GM12878 (cell line): ENCODE measurements at regions not wholly inside any gene's neighbourhood (a gene's known extent, or its start where the extent isn't known, plus 50 kb on each side); places are given as distances from the start of the nearest gene placed in this dataset.

ENCODE experiments used
- ATAC-seq: fragments of 200-7000 bp; cut with Tn5 transposase; 3 replicates; pipeline ENCODE4 v1.9.1; 2020; ENCODE audit warnings: mild to moderate bottlenecking, moderate library complexity
- BruUV-seq: library from RNA; stranded (reverse); fragments of 400-500 nt; replicated peaks from 2 replicates; lab custom pipeline; 2021; lab: Mats Ljungman, UMichigan
- CTCF ChIA-PET: fragments of 300-600 bp; sonication (Branson Sonifier 250); formaldehyde crosslinking; extraction: SDS; loops from one replicate; lab custom pipeline; 2021; ENCODE audit warnings: inconsistent platforms; lab: Yijun Ruan, JAX
- POLR2A ChIA-PET: fragments of 350-600 bp; formaldehyde crosslinking; extraction: SDS; loops from one replicate; lab custom pipeline; 2021; ENCODE audit warnings: inconsistent platforms; lab: Charles Lee
- RAD21 ChIA-PET: fragments of 300-600 bp; sonication (Branson Sonifier 250); formaldehyde crosslinking; loops from one replicate; lab custom pipeline; 2023; ENCODE audit warnings: antibody characterized with exemption; ENCODE audit not compliant: unreplicated experiment; lab: Charles Lee
- SMC1A ChIA-PET: fragments of 300-600 bp; sonication (Branson Sonifier 250); formaldehyde crosslinking; loops from one replicate; lab custom pipeline; 2023; ENCODE audit not compliant: unreplicated experiment, uncharacterized antibody; lab: Charles Lee
- DNase-seq: peaks from one replicate; pipeline ENCODE4 v3.0.0-alpha.2; 2011; ENCODE audit warnings: low read depth, low spot score
- FAIRE-seq: peaks from 3 replicates; lab custom pipeline; 2011; peaks lifted over from hg19 to GRCh38; lab: Jason Lieb, UNC
- H2AFZ ChIP-seq: 2 replicates; pipeline ENCODE4 v1.6.0; 2011; ENCODE audit warnings: low read depth, low read length, control low read depth; ENCODE audit not compliant: control insufficient read depth
- H3K27ac ChIP-seq: 2 replicates; pipeline ENCODE4 v1.5.1; 2011; ENCODE audit warnings: control low read depth; ENCODE audit not compliant: control insufficient read depth, insufficient read depth
- H3K27me3 ChIP-seq, 2 experiments: replicated peaks in 1 of 2; 2 replicates each; pipeline versions ENCODE4 v1.6.0 to v1.6.1; 2011; ENCODE audit warnings: low read length in 1 of 2; ENCODE audit not compliant: control insufficient read depth in 2 of 2, insufficient read depth in 2 of 2
- H3K36me3 ChIP-seq, 2 experiments: 2 replicates each; pipeline ENCODE4 v1.5.1; 2011; ENCODE audit warnings: low read length in 1 of 2; ENCODE audit not compliant: control insufficient read depth in 2 of 2, insufficient read depth in 2 of 2
- H3K4me1 ChIP-seq: 2 replicates; pipeline ENCODE4 v1.6.1; 2011; ENCODE audit warnings: mild to moderate bottlenecking, low read length, moderate library complexity, mixed read lengths; ENCODE audit not compliant: control insufficient read depth, insufficient read depth
- H3K4me2 ChIP-seq: 2 replicates; pipeline ENCODE4 v1.6.0; 2011; ENCODE audit warnings: control low read depth; ENCODE audit not compliant: control insufficient read depth, insufficient read depth
- H3K4me3 ChIP-seq: fragments of 200-600 bp; sonication (generic); 2 replicates; pipeline ENCODE4 v1.5.1; 2016
- H3K79me2 ChIP-seq: 2 replicates; pipeline ENCODE4 v1.6.0; 2011; ENCODE audit warnings: low read length; ENCODE audit not compliant: control insufficient read depth, insufficient read depth
- H3K9ac ChIP-seq: 2 replicates; pipeline ENCODE4 v1.8.0; 2011; ENCODE audit warnings: low read length, control low read depth, mixed read lengths; ENCODE audit not compliant: control insufficient read depth, insufficient read depth
- H3K9me3 ChIP-seq: replicated peaks from 3 replicates; pipeline ENCODE4 v1.5.1; 2011; ENCODE audit warnings: mild to moderate bottlenecking, low read length; ENCODE audit not compliant: control insufficient read depth, insufficient read depth
- H4K20me1 ChIP-seq: 2 replicates; pipeline ENCODE4 v1.6.0; 2011; ENCODE audit not compliant: control insufficient read depth, insufficient read depth
- CBX3 ChIP-seq: fragments of 200-600 bp; sonication (generic); IDR thresholded peaks from 2 replicates; pipeline ENCODE4 v1.6.1; 2016; ENCODE audit warnings: low read depth, borderline replicate concordance
- CBX5 ChIP-seq: sonication (generic); IDR thresholded peaks from 2 replicates; pipeline ENCODE4 v1.6.1; 2016; ENCODE audit warnings: low read depth, moderate library complexity, mild to moderate bottlenecking, inconsistent platforms
- EED ChIP-seq: sonication (generic); IDR thresholded peaks from 2 replicates; pipeline ENCODE4 v1.6.1; 2016; ENCODE audit warnings: antibody characterized with exemption, low read depth
- ETV6 ChIP-seq, 2 experiments: fragments of 450-650 bp in 1 of 2; IDR thresholded peaks in 1 of 2; conservative IDR thresholded peaks in 1 of 2; 2 replicates each; pipeline ENCODE4 v1.6.1; 2014; ENCODE audit warnings: antibody characterized with exemption in 1 of 2, borderline replicate concordance in 1 of 2, low read depth in 1 of 2, mild to moderate bottlenecking in 1 of 2, moderate library complexity in 1 of 2
- GABPA ChIP-seq: IDR thresholded peaks from 2 replicates; pipeline ENCODE4 v1.6.1; 2014; ENCODE audit warnings: antibody characterized with exemption, low read depth, mild to moderate bottlenecking, inconsistent platforms
- HDAC2 ChIP-seq: fragments of 200-600 bp; sonication (generic); IDR thresholded peaks from 2 replicates; pipeline ENCODE4 v1.6.1; 2017
- HDGF ChIP-seq: fragments of 450-650 bp; IDR thresholded peaks from 2 replicates; pipeline ENCODE4 v1.6.1; 2016; ENCODE audit warnings: antibody characterized with exemption
- JUNB ChIP-seq: IDR thresholded peaks from 2 replicates; pipeline ENCODE4 v1.6.1; 2016; ENCODE audit warnings: antibody characterized with exemption, mild to moderate bottlenecking
- KLF5 ChIP-seq: fragments of 450-650 bp; IDR thresholded peaks from 2 replicates; pipeline ENCODE4 v1.6.1; 2014; ENCODE audit warnings: mild to moderate bottlenecking; ENCODE audit not compliant: partially characterized antibody
- NBN ChIP-seq: fragments of 450-650 bp; IDR thresholded peaks from 2 replicates; pipeline ENCODE4 v1.6.1; 2016
- ZNF217 ChIP-seq: fragments of 450-650 bp; IDR thresholded peaks from 2 replicates; pipeline ENCODE4 v1.6.1; 2017; ENCODE audit warnings: antibody characterized with exemption, mild to moderate bottlenecking
- WGBS: methylation state at CpG from one replicate; pipeline ENCODE4 v1.1.6; 2016; ENCODE audit warnings: low lambda C conversion rate; ENCODE audit not compliant: insufficient replicate concordance, insufficient coverage; ENCODE audit errors: missing lambda C conversion rate; 5-methylcytosine and 5-hydroxymethylcytosine counted together
- in situ Hi-C: fragments of 300-500 bp; cut with MboI; formaldehyde crosslinking; loops from 9 replicates; pipeline ENCODE4 v1.14.3; 2018; ENCODE audit warnings: mixed read lengths
- intact Hi-C: fragments of 100-400 bp; cut with micrococcal nuclease; formaldehyde crosslinking; loops from one replicate; pipeline ENCODE4 v1.14.2; 2022; ENCODE audit not compliant: unreplicated experiment
- TF ChIP-seq, protein P1 (sequence below): fragments of 450-650 bp; IDR thresholded peaks from 2 replicates; pipeline ENCODE4 v1.6.1; 2016; ENCODE audit warnings: mild to moderate bottlenecking
- TF ChIP-seq, protein P2 (sequence below): fragments of 450-650 bp; IDR thresholded peaks from 2 replicates; pipeline ENCODE4 v1.6.1; 2017; ENCODE audit warnings: low read depth, mild to moderate bottlenecking, moderate library complexity
- TF ChIP-seq, protein P3 (sequence below): IDR thresholded peaks from 2 replicates; pipeline ENCODE4 v1.6.1; 2012; ENCODE audit warnings: improper control_type of control experiment, low read depth, low read length; ENCODE audit not compliant: insufficient replicate concordance
- TF ChIP-seq, protein P4 (sequence below): fragments of 450-650 bp; formaldehyde crosslinking; IDR thresholded peaks from 2 replicates; pipeline ENCODE4 v1.4.0; 2022; ENCODE audit warnings: mild to moderate bottlenecking, moderate library complexity

DNA sequence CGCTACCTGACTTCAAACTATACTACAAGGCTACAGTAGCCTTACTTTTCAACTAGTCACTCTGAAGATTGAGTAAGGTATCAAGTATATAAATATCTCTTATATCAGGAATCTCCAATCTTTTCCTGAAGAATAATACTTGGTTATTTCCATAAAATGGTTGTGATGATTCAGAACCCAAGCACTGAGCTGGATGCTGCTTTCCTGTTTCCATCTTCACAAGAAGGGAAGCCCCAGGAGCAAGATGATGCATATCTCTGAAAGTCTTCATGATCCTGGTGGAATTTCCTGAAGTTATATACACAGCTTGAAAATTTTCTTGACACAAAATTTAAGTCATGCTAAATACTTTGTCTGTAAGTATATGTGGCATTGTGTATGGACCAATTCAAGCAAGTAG, 243.9 kb upstream of the TANK start:
- no peak for FAIRE-seq
- H3K79me2 ChIP-seq: no peaks in the 10 kb centered on the region
- H4K20me1 ChIP-seq: no peaks in the 10 kb centered on the region
- in situ Hi-C loops (no loop called here), intact Hi-C loops (no loop called here)
- H3K9ac ChIP-seq: no peak overlapping the region
- no peak overlapping the region for H3K4me2 ChIP-seq
- ChIA-PET SMC1A (no interaction called here), RAD21 (no interaction called here), CTCF (interaction anchor here (3.6 kb wide), 1 partner anchor 147 kb away, joined by 12 read pairs; no protein-coding TSS in a partner anchor), POLR2A (no interaction called here)
- H3K4me3 ChIP-seq: no peak overlapping the region
- DNase-seq: no peak
- 0% methylated on average over 1 of the region's 1 CpG for WGBS
- no TSS peak for BruUV-seq
- ATAC-seq: no peak
- no peaks in the 10 kb centered on the region for H3K9me3 ChIP-seq
- H3K4me1 ChIP-seq: no peaks in the 10 kb centered on the region
- H3K27me3 ChIP-seq: peaks cover 0 to 4% of the 10 kb centered on the region in 2 experiments; a peak in 2 of 4 replicates
- H3K27ac ChIP-seq: no peak overlapping the region
- no peak overlapping the region for H2AFZ ChIP-seq
- H3K36me3 ChIP-seq: no peaks in the 10 kb centered on the region
- TF ChIP-seq, protein P1, sequence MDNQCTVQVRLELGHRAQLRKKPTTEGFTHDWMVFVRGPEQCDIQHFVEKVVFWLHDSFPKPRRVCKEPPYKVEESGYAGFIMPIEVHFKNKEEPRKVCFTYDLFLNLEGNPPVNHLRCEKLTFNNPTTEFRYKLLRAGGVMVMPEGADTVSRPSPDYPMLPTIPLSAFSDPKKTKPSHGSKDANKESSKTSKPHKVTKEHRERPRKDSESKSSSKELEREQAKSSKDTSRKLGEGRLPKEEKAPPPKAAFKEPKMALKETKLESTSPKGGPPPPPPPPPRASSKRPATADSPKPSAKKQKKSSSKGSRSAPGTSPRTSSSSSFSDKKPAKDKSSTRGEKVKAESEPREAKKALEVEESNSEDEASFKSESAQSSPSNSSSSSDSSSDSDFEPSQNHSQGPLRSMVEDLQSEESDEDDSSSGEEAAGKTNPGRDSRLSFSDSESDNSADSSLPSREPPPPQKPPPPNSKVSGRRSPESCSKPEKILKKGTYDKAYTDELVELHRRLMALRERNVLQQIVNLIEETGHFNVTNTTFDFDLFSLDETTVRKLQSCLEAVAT: no peak
- TF ChIP-seq, protein P2, sequence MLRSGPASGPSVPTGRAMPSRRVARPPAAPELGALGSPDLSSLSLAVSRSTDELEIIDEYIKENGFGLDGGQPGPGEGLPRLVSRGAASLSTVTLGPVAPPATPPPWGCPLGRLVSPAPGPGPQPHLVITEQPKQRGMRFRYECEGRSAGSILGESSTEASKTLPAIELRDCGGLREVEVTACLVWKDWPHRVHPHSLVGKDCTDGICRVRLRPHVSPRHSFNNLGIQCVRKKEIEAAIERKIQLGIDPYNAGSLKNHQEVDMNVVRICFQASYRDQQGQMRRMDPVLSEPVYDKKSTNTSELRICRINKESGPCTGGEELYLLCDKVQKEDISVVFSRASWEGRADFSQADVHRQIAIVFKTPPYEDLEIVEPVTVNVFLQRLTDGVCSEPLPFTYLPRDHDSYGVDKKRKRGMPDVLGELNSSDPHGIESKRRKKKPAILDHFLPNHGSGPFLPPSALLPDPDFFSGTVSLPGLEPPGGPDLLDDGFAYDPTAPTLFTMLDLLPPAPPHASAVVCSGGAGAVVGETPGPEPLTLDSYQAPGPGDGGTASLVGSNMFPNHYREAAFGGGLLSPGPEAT: no peak
- TF ChIP-seq JUNB (no peak), HDGF (no peak), ETV6 (conservative IDR thresholded peaks at IDR 0.05 in 1 of 2, IDR thresholded peaks at IDR 0.05 in 1 of 2; ENCODE audit: borderline replicate concordance in 1 of 2, low read depth in 1 of 2) (no peak), CBX5 (no peak), NBN (no peak), ZNF217 (no peak), GABPA (no peak), EED (no peak), KLF5 (no peak), HDAC2 (no peak), CBX3 (no peak)
- TF ChIP-seq, protein P3, sequence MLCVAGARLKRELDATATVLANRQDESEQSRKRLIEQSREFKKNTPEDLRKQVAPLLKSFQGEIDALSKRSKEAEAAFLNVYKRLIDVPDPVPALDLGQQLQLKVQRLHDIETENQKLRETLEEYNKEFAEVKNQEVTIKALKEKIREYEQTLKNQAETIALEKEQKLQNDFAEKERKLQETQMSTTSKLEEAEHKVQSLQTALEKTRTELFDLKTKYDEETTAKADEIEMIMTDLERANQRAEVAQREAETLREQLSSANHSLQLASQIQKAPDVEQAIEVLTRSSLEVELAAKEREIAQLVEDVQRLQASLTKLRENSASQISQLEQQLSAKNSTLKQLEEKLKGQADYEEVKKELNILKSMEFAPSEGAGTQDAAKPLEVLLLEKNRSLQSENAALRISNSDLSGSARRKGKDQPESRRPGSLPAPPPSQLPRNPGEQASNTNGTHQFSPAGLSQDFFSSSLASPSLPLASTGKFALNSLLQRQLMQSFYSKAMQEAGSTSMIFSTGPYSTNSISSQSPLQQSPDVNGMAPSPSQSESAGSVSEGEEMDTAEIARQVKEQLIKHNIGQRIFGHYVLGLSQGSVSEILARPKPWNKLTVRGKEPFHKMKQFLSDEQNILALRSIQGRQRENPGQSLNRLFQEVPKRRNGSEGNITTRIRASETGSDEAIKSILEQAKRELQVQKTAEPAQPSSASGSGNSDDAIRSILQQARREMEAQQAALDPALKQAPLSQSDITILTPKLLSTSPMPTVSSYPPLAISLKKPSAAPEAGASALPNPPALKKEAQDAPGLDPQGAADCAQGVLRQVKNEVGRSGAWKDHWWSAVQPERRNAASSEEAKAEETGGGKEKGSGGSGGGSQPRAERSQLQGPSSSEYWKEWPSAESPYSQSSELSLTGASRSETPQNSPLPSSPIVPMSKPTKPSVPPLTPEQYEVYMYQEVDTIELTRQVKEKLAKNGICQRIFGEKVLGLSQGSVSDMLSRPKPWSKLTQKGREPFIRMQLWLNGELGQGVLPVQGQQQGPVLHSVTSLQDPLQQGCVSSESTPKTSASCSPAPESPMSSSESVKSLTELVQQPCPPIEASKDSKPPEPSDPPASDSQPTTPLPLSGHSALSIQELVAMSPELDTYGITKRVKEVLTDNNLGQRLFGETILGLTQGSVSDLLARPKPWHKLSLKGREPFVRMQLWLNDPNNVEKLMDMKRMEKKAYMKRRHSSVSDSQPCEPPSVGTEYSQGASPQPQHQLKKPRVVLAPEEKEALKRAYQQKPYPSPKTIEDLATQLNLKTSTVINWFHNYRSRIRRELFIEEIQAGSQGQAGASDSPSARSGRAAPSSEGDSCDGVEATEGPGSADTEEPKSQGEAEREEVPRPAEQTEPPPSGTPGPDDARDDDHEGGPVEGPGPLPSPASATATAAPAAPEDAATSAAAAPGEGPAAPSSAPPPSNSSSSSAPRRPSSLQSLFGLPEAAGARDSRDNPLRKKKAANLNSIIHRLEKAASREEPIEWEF: no peak
- TF ChIP-seq, protein P4, sequence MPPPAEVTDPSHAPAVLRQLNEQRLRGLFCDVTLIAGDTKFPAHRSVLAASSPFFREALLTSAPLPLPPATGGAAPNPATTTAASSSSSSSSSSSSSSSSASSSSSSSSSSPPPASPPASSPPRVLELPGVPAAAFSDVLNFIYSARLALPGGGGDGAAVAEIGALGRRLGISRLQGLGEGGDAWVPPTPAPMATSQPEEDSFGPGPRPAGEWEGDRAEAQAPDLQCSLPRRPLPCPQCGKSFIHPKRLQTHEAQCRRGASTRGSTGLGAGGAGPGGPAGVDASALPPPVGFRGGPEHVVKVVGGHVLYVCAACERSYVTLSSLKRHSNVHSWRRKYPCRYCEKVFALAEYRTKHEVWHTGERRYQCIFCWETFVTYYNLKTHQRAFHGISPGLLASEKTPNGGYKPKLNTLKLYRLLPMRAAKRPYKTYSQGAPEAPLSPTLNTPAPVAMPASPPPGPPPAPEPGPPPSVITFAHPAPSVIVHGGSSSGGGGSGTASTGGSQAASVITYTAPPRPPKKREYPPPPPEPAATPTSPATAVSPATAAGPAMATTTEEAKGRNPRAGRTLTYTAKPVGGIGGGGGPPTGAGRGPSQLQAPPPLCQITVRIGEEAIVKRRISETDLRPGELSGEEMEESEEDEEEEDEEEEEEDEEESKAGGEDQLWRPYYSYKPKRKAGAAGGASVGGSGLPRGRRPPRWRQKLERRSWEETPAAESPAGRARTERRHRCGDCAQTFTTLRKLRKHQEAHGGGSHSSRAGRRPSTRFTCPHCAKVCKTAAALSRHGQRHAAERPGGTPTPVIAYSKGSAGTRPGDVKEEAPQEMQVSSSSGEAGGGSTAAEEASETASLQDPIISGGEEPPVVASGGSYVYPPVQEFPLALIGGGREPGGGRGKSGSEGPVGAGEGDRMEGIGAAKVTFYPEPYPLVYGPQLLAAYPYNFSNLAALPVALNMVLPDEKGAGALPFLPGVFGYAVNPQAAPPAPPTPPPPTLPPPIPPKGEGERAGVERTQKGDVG (CRISPR knock-in tag): no peak
